Mucosa of descending colon (tissue), 3 donors: ENCODE measurements at regions not wholly inside any gene's neighbourhood (a gene's known extent, or its start where the extent isn't known, plus 50 kb on each side); places are given as distances from the start of the nearest gene placed in this dataset.

Experiments
- ATAC-seq: fragments of 200-7000 bp; cut with Tn5 transposase; one replicate; pipeline ENCODE4 v1.9.1; 2020; ENCODE audit warnings: mild to moderate bottlenecking, moderate library complexity
- DNase-seq, 3 donors: peaks; one replicate each; pipeline ENCODE4 v3.0.0-alpha.2; 2020
- H3K36me3 ChIP-seq: fragments of 200-600 bp; one replicate; pipeline ENCODE4 v1.8.0; 2021; ENCODE audit warnings: low read depth, mild to moderate bottlenecking
- H3K4me1 ChIP-seq: fragments of 200-600 bp; one replicate; pipeline ENCODE4 v1.8.0; 2021; ENCODE audit warnings: low read depth, mild to moderate bottlenecking
- H3K4me3 ChIP-seq: fragments of 200-600 bp; one replicate; pipeline ENCODE4 v1.8.0; 2021; ENCODE audit warnings: mild to moderate bottlenecking
- H3K9me3 ChIP-seq: fragments of 200-600 bp; one replicate; pipeline ENCODE4 v1.8.0; 2021; ENCODE audit warnings: mild to moderate bottlenecking
- intact Hi-C, 2 donors: fragments of 100-400 bp; cut with DNase I in 1 of 2; cut with micrococcal nuclease in 1 of 2; formaldehyde crosslinking; loops; one replicate each; pipeline versions ENCODE4 v1.11.0 to v1.11.1; 2022; cut with DNase I, micrococcal nuclease
- TF ChIP-seq, protein P1 (sequence below): fragments of 200-600 bp; IDR thresholded peaks from one replicate; pipeline ENCODE4 v1.8.0; 2022; ENCODE audit warnings: antibody characterized with exemption, mild to moderate bottlenecking
- donor health status: DM: no; HTN: no; CAD: no; lungs with moderate emphysema.
- donor health status: DM: no; HTN: no; CAD: no.
- donor health status: DM: no; HTN: yes; CAD: no.

DNA sequence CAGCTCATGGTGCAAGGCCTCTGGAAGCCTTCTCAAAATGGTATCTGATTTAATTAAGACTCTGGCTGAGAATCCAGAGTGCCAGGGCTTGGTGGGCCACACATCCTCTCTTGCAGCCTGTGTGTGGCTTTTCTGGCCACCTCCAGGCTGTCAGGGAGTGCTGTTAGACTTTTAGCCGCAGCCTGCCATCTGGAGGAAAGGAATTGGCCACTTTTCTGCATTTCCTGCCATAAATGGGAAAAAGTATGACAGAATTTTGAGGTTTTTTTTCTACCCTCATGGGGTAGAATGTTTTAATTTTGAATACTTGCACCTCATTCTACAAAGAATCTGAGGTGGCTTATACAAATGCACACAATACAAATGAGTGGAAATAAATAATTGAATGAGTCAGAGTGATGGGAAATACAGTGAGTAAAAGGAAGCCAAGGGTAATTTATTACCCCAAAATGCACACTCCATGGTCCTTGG lies 218.4 kb downstream of the ADAMTS15 start:
- no peaks in the 10 kb centered on the region for H3K4me1 ChIP-seq
- no peak for ATAC-seq
- H3K9me3 ChIP-seq, result no peaks in the 10 kb centered on the region
- TF ChIP-seq, protein P1, sequence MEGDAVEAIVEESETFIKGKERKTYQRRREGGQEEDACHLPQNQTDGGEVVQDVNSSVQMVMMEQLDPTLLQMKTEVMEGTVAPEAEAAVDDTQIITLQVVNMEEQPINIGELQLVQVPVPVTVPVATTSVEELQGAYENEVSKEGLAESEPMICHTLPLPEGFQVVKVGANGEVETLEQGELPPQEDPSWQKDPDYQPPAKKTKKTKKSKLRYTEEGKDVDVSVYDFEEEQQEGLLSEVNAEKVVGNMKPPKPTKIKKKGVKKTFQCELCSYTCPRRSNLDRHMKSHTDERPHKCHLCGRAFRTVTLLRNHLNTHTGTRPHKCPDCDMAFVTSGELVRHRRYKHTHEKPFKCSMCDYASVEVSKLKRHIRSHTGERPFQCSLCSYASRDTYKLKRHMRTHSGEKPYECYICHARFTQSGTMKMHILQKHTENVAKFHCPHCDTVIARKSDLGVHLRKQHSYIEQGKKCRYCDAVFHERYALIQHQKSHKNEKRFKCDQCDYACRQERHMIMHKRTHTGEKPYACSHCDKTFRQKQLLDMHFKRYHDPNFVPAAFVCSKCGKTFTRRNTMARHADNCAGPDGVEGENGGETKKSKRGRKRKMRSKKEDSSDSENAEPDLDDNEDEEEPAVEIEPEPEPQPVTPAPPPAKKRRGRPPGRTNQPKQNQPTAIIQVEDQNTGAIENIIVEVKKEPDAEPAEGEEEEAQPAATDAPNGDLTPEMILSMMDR, result no peak
- no peak for DNase-seq
- intact Hi-C loops, result no loop called here
- H3K4me3 ChIP-seq, result no peak overlapping the region
- H3K36me3 ChIP-seq, result no peaks in the 10 kb centered on the region

DNA sequence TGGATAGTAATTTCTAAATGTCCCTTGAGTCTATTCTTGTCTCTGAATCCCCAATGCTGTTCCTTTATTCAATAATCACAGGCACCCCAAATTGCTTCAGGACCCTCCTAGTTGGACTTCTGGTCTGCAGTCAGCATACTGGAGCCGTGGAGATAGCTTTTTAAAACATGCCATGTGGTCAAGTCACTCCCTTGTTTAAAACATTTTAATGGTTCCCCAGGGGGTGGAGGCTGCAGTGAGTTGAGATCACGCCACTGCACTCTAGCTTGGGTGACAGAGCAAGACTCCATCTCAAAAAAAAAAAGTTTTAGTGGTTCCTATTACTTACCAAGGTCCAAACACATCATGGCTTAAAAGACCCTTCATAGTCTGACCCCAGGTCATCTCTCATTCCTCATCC lies 220.3 kb downstream of the ADAMTS15 start:
- Histone ChIP-seq H3K4me3 (no peak overlapping the region), H3K4me1 (no peaks in the 10 kb centered on the region), H3K36me3 (no peaks in the 10 kb centered on the region), H3K9me3 (no peaks in the 10 kb centered on the region)
- intact Hi-C loops, result no loop called here
- TF ChIP-seq, protein P1, result no peak
- ATAC-seq, result no peak
- no peak for DNase-seq

DNA sequence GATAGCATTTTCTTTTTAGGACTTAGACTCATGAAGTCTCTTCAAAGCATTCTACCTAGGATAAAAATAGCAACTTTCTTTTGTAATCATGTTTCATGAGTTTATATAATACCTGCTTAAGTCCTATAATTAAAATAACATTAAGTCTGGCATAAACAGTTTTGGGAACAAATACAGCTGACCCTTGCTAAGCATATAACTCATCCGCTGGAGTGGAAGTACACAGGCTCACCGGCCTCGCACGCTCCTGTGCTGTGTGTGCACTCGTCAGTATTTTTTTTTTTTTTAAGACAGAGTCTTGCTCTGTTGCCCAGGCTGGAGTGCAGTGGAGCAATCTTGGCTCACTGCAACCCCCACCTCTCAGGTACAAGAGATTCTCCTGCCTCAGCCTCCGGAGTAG lies 221.8 kb downstream of the ADAMTS15 start:
- no peaks in the 10 kb centered on the region for H3K4me1 ChIP-seq
- TF ChIP-seq, protein P1, result no peak
- no peak for ATAC-seq

DNA sequence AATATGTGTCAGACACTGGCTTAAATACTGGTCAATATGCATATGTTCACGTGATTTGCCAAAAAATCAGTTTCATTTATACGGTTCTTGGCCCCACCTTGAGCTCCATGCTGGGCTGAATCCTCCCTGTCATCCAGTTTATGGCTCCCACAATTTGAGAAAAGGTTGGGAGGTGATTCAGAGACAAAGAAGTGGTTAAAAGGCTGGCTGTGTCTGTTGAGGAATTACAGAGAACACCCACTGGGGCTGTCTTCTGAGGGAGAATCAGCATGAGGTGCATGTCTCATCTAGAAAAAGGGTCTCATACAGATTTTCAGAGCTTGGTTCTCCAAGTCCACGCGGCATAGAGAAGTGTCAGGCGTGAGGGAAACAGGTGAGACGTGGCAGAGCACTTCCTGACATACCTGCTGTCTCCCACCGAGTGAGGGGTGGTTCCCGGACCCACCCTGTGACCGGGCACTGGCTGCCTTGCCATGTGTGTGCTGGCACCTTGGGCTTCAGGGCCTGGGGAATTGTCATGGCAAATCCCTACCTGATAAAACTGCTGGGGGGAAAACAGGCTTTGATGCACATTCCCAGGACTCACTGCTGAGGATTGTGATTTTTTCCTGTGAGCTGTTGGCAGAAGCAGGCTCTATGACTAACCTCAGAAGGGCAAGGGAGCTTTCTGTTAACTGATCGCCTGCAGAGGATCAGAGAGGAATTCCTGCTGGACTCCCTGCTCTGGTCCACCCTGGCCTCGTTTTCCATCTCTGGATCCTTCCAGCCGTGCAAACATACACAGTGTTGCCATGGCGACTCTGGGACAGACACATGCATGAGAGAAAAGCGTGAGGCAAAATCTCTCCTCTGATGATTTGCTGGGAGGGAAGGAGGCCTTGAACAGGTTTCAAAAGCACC lies 223.6 kb downstream of the ADAMTS15 start:
- Histone ChIP-seq H3K36me3 (no peaks in the 10 kb centered on the region), H3K4me1 (no peaks in the 10 kb centered on the region), H3K9me3 (no peaks in the 10 kb centered on the region), H3K4me3 (no peak overlapping the region)
- intact Hi-C loops, result no loop called here
- DNase-seq, result peak in 2 of 3 donors; percentile 31 to 49
- ATAC-seq, result peak; percentile 59
- TF ChIP-seq, protein P1, result no peak

More for the DNA sequence above, 221.8 kb downstream of the ADAMTS15 start:
- H3K36me3 ChIP-seq, result no peaks in the 10 kb centered on the region
- intact Hi-C loops, result no loop called here
- H3K4me3 ChIP-seq, result no peak overlapping the region
- DNase-seq, result no peak
- no peaks in the 10 kb centered on the region for H3K9me3 ChIP-seq

DNA sequence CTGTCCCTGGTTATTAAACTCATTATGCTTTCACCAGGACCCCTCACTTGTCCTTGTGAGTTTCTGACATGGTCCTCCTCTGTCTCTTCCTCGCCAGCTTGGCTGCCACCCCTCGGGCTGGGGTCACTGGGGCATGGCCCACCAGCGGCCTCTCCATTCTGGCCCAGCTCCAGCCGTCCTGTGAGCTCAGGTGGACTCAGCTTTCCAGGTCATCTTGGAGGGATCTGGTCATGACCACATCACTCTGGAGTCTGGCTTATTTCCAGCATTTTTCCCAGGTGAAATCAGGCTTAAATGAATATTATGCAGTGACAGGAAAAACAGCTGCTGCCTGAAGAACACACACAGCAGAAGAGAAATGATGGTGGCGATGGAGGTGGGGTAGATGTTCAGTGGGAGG lies 224.5 kb downstream of the ADAMTS15 start:
- no peaks in the 10 kb centered on the region for H3K9me3 ChIP-seq
- TF ChIP-seq, protein P1, result no peak
- intact Hi-C loops, result no loop called here
- DNase-seq, result no peak
- H3K4me1 ChIP-seq, result no peaks in the 10 kb centered on the region
- no peaks in the 10 kb centered on the region for H3K36me3 ChIP-seq
- no peak for ATAC-seq
- H3K4me3 ChIP-seq, result no peak overlapping the region
